Dendritic cell treated with granulocyte-macrophage colony-stimulating factor and Interleukin-4, amounts not matched to agents 40 ng/mL and 50 ng/mL, for 4 days (primary cell): ENCODE measurements at regions not wholly inside any gene's neighbourhood (a gene's known extent, or its start where the extent isn't known, plus 50 kb on each side); places are given as distances from the start of the nearest gene placed in this dataset.

Experiments used
- H3K27ac Mint-ChIP-seq: one replicate; pipeline ENCODE4 v1.8.0; 2022; ENCODE audit warnings: mild to moderate bottlenecking, mixed read lengths
- H3K27me3 Mint-ChIP-seq: one replicate; pipeline ENCODE4 v1.8.0; 2022; ENCODE audit warnings: mild to moderate bottlenecking, mixed read lengths
- H3K36me3 Mint-ChIP-seq: one replicate; pipeline ENCODE4 v1.8.0; 2022; ENCODE audit warnings: low read depth, mixed read lengths
- H3K4me1 Mint-ChIP-seq: one replicate; pipeline ENCODE4 v1.8.0; 2022; ENCODE audit warnings: low read depth, mixed read lengths
- H3K4me3 Mint-ChIP-seq: one replicate; pipeline ENCODE4 v1.8.0; 2022; ENCODE audit warnings: mild to moderate bottlenecking, moderate library complexity, mixed read lengths
- H3K9me3 Mint-ChIP-seq: one replicate; pipeline ENCODE4 v1.8.0; 2022; ENCODE audit warnings: mixed read lengths
- intact Hi-C: fragments of 100-400 bp; cut with micrococcal nuclease; formaldehyde crosslinking; loops from one replicate; pipeline ENCODE4 v1.15.0; 2022

GRCh38 chr5:27598576-27598975 lies 560.2 kb upstream of the CDH9 start:
- intact Hi-C loops = no loop called here
- H3K36me3 Mint-ChIP-seq = no peaks in the 10 kb centered on the region
- no peak overlapping the region for H3K27ac Mint-ChIP-seq

GRCh38 chr5:27594141-27594540 lies 555.8 kb upstream of the CDH9 start:
- intact Hi-C loops = no loop called here
- no peak overlapping the region for H3K27ac Mint-ChIP-seq
- H3K27me3 Mint-ChIP-seq = no peaks in the 10 kb centered on the region
- no peaks in the 10 kb centered on the region for H3K36me3 Mint-ChIP-seq
- H3K9me3 Mint-ChIP-seq = peaks cover 39% of the 10 kb centered on the region
- H3K4me1 Mint-ChIP-seq = no peaks in the 10 kb centered on the region
- no peak overlapping the region for H3K4me3 Mint-ChIP-seq

More at GRCh38 chr5:27598576-27598975, 560.2 kb upstream of the CDH9 start:
- no peak overlapping the region for H3K4me3 Mint-ChIP-seq
- peaks cover 21% of the 10 kb centered on the region for H3K9me3 Mint-ChIP-seq
- H3K27me3 Mint-ChIP-seq = no peaks in the 10 kb centered on the region
- H3K4me1 Mint-ChIP-seq = no peaks in the 10 kb centered on the region

- H3K4me3 Mint-ChIP-seq = no peak overlapping the region
- no peaks in the 10 kb centered on the region for H3K4me1 Mint-ChIP-seq
- H3K27me3 Mint-ChIP-seq = no peaks in the 10 kb centered on the region
- no peak overlapping the region for H3K27ac Mint-ChIP-seq
- H3K9me3 Mint-ChIP-seq = peaks cover 58% of the 10 kb centered on the region
- intact Hi-C loops = no loop called here
- no peaks in the 10 kb centered on the region for H3K36me3 Mint-ChIP-seq
Observed at GRCh38 chr5:27592231-27592630, 553.8 kb upstream of the CDH9 start.

GRCh38 chr5:27590503-27590902 lies 552.1 kb upstream of the CDH9 start:
- intact Hi-C loops = no loop called here
- H3K27ac Mint-ChIP-seq = no peak overlapping the region
- peaks cover 52% of the 10 kb centered on the region for H3K9me3 Mint-ChIP-seq
- no peak overlapping the region for H3K4me3 Mint-ChIP-seq
- H3K27me3 Mint-ChIP-seq = no peaks in the 10 kb centered on the region
- no peaks in the 10 kb centered on the region for H3K36me3 Mint-ChIP-seq
- no peaks in the 10 kb centered on the region for H3K4me1 Mint-ChIP-seq

- Mint-ChIP-seq H3K4me3 (no peak overlapping the region), H3K27ac (no peak overlapping the region), H3K27me3 (no peaks in the 10 kb centered on the region), H3K9me3 (peaks cover 10% of the 10 kb centered on the region), H3K36me3 (no peaks in the 10 kb centered on the region), H3K4me1 (no peaks in the 10 kb centered on the region)
- intact Hi-C loops = no loop called here
Observed at GRCh38 chr5:27578279-27578678, 539.9 kb upstream of the CDH9 start.

GRCh38 chr5:27571681-27572080 lies 533.3 kb upstream of the CDH9 start:
- Mint-ChIP-seq H3K4me3 (no peak overlapping the region), H3K4me1 (no peaks in the 10 kb centered on the region), H3K27me3 (no peaks in the 10 kb centered on the region), H3K9me3 (no peaks in the 10 kb centered on the region), H3K36me3 (no peaks in the 10 kb centered on the region), H3K27ac (no peak overlapping the region)
- intact Hi-C loops = no loop called here

- Mint-ChIP-seq H3K4me1 (no peaks in the 10 kb centered on the region), H3K27ac (no peak overlapping the region), H3K4me3 (no peak overlapping the region), H3K27me3 (no peaks in the 10 kb centered on the region), H3K36me3 (no peaks in the 10 kb centered on the region), H3K9me3 (no peaks in the 10 kb centered on the region)
- intact Hi-C loops = no loop called here
Observed at GRCh38 chr5:27568811-27569210, 530.4 kb upstream of the CDH9 start.

- Mint-ChIP-seq H3K4me1 (no peaks in the 10 kb centered on the region), H3K4me3 (no peak overlapping the region), H3K27ac (no peak overlapping the region), H3K9me3 (peaks cover 8% of the 10 kb centered on the region), H3K36me3 (no peaks in the 10 kb centered on the region), H3K27me3 (no peaks in the 10 kb centered on the region)
- intact Hi-C loops = no loop called here
Observed at GRCh38 chr5:27561408-27561807, 523.0 kb upstream of the CDH9 start.

- Mint-ChIP-seq H3K27ac (no peak overlapping the region), H3K4me1 (no peaks in the 10 kb centered on the region), H3K4me3 (no peak overlapping the region), H3K27me3 (no peaks in the 10 kb centered on the region), H3K9me3 (peaks cover 34% of the 10 kb centered on the region), H3K36me3 (no peaks in the 10 kb centered on the region)
- intact Hi-C loops = no loop called here
Observed at GRCh38 chr5:27548484-27548883, 510.1 kb upstream of the CDH9 start.

- Mint-ChIP-seq H3K9me3 (no peaks in the 10 kb centered on the region), H3K4me3 (no peak overlapping the region), H3K4me1 (no peaks in the 10 kb centered on the region), H3K27me3 (no peaks in the 10 kb centered on the region), H3K36me3 (no peaks in the 10 kb centered on the region), H3K27ac (no peak overlapping the region)
- intact Hi-C loops = no loop called here
Observed at GRCh38 chr5:27535031-27535557, 496.7 kb upstream of the CDH9 start.

GRCh38 chr5:27532305-27532704 lies 493.9 kb upstream of the CDH9 start:
- H3K36me3 Mint-ChIP-seq = no peaks in the 10 kb centered on the region
- H3K27me3 Mint-ChIP-seq = no peaks in the 10 kb centered on the region
- intact Hi-C loops = no loop called here
- no peak overlapping the region for H3K4me3 Mint-ChIP-seq
- H3K9me3 Mint-ChIP-seq = no peaks in the 10 kb centered on the region
- H3K4me1 Mint-ChIP-seq = no peaks in the 10 kb centered on the region
- no peak overlapping the region for H3K27ac Mint-ChIP-seq

GRCh38 chr5:27524515-27524914 lies 486.1 kb upstream of the CDH9 start:
- Mint-ChIP-seq H3K4me3 (no peak overlapping the region), H3K4me1 (no peaks in the 10 kb centered on the region), H3K27ac (no peak overlapping the region), H3K9me3 (peaks cover 14% of the 10 kb centered on the region), H3K27me3 (no peaks in the 10 kb centered on the region), H3K36me3 (no peaks in the 10 kb centered on the region)
- intact Hi-C loops = no loop called here

- H3K4me3 Mint-ChIP-seq = no peak overlapping the region
- H3K27ac Mint-ChIP-seq = no peak overlapping the region
- H3K9me3 Mint-ChIP-seq = peaks cover 22% of the 10 kb centered on the region
- no peaks in the 10 kb centered on the region for H3K4me1 Mint-ChIP-seq
- intact Hi-C loops = no loop called here
- no peaks in the 10 kb centered on the region for H3K36me3 Mint-ChIP-seq
- no peaks in the 10 kb centered on the region for H3K27me3 Mint-ChIP-seq
Observed at GRCh38 chr5:27523629-27524028, 485.2 kb upstream of the CDH9 start.

GRCh38 chr5:27516437-27516836 lies 478.1 kb upstream of the CDH9 start:
- no peaks in the 10 kb centered on the region for H3K27me3 Mint-ChIP-seq
- H3K4me1 Mint-ChIP-seq = no peaks in the 10 kb centered on the region
- no peak overlapping the region for H3K27ac Mint-ChIP-seq
- no peak overlapping the region for H3K4me3 Mint-ChIP-seq
- H3K9me3 Mint-ChIP-seq = peaks cover 47% of the 10 kb centered on the region
- intact Hi-C loops = no loop called here
- H3K36me3 Mint-ChIP-seq = no peaks in the 10 kb centered on the region

GRCh38 chr5:27511061-27511460 lies 472.7 kb upstream of the CDH9 start:
- peaks cover 17% of the 10 kb centered on the region for H3K9me3 Mint-ChIP-seq
- H3K4me1 Mint-ChIP-seq = no peaks in the 10 kb centered on the region
- no peak overlapping the region for H3K4me3 Mint-ChIP-seq
- intact Hi-C loops = no loop called here
- no peaks in the 10 kb centered on the region for H3K36me3 Mint-ChIP-seq
- H3K27ac Mint-ChIP-seq = no peak overlapping the region
- no peaks in the 10 kb centered on the region for H3K27me3 Mint-ChIP-seq
